ENCODE measurements at regions not wholly inside any gene's neighbourhood (a gene's known extent, or its start where the extent isn't known, plus 50 kb on each side); places are given as distances from the start of the nearest gene placed in this dataset.

DNA sequence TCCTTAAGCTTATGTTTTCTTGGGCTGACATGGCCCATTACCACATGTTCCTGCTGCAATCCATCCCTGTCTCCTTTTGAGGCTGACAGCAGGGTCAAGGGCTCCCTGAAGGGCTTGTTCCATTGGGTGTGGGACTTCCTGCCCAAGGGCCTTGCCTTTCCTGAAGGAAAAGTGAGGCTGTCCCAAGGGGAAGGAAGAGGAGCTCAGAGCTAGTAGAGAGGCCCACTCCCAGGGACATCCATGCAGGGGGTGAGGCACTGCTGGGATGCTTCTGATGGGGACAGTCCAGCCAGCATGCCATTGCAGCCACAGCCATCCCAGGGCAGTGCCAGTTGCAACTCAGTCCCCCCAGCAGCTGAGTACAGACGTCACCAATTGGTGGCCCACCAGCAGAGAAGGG, 138.4 kb upstream of the FOXA2 start:
- Histone ChIP-seq H3K27ac (ENCODE audit: extremely low read depth, low read depth, low read length) (no peak overlapping the region), H3K4me2 (ENCODE audit: insufficient read depth, low read length) (no peak overlapping the region), H3K36me3 (ENCODE audit: control insufficient read depth, insufficient read depth, low read length) (no peaks in the 10 kb centered on the region), H3K4me3 (no peak overlapping the region), H3K9ac (ENCODE audit: insufficient read depth in 1 of 2, low read depth in 2 of 2, low read length in 2 of 2) (no peak overlapping the region), H3K4me1 (replicated peaks in 1 of 2; ENCODE audit: control insufficient read depth in 2 of 2, insufficient read depth in 2 of 2, low read length in 2 of 2) (no peaks in the 10 kb centered on the region; a peak in 1 of 5 replicates), H3K9me3 (replicated peaks; ENCODE audit: control insufficient read depth, insufficient read depth, low read depth, low read length) (no peaks in the 10 kb centered on the region), H4K20me1 (replicated peaks; ENCODE audit: control insufficient read depth, insufficient read depth, low read length) (no peaks in the 10 kb centered on the region), H3K79me2 (ENCODE audit: control insufficient read depth, insufficient read depth, low read length) (no peaks in the 10 kb centered on the region), H3K27me3 (ENCODE audit: control insufficient read depth in 2 of 2, insufficient read depth in 2 of 2, low read length in 2 of 2) (peaks cover 0 to 7% of the 10 kb centered on the region in 2 experiments; a peak in 1 of 5 replicates), H3K9me1 (ENCODE audit: control insufficient read depth, insufficient read depth, low read length) (no peaks in the 10 kb centered on the region), H2AFZ (ENCODE audit: low read depth, low read length) (no peak overlapping the region)
- DNase-seq (ENCODE audit: extremely low read depth in 1 of 4, low spot score in 3 of 4) (no peak), FAIRE-seq (no peak), ATAC-seq (no peak)
- ChIA-PET POLR2A (no interaction called here), CTCF (ENCODE audit: low intra/inter-chr PET ratio) (no interaction called here)
- intact Hi-C loops (cut with micrococcal nuclease) = no loop called here
- TF ChIP-seq ZNF311 (CRISPR knock-in tag; IDR thresholded peaks at IDR 0.05) = no peak
- TF ChIP-seq ELF4 (CRISPR knock-in tag; IDR thresholded peaks at IDR 0.05) = no peak
- TF ChIP-seq NR2F6 (CRISPR knock-in tag; IDR thresholded peaks at IDR 0.05) = no peak
- no peak for TF ChIP-seq ZSCAN32 (CRISPR knock-in tag; IDR thresholded peaks at IDR 0.05)
- BruUV-seq (replicated peaks) = no TSS peak
- in situ Hi-C loops (cut with MboI) = no loop called here
- WGBS (ENCODE audit: insufficient coverage, low coverage, missing lambda C conversion rate) = 0% methylated on average over 1 of the region's 1 CpG

DNA sequence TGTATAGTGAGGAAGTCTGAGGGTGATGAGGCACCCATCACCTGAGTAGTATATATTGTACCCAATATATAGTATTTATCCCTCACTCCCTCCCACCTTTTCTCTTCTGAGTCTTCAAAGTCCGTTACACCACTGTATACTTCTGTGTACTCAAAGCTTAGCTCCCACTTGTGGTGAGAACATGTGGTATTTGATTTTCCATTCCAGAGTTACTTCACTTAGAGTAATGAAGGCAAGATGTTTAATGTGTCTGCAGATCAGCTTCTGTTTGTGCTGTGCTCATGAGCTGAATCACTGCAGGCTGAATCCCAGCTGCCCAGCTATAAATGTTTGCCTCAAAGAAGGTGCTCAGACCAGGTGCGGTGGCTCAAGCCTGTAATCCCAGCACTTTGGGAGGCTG, 139.3 kb upstream of the FOXA2 start:
- no TSS peak for BruUV-seq (replicated peaks)
- WGBS (ENCODE audit: insufficient coverage, low coverage, missing lambda C conversion rate) = 0% methylated on average over 1 of the region's 2 CpGs
- TF ChIP-seq ZNF507 (tag; conservative IDR thresholded peaks at IDR 0.05) (no peak), ZNF707 (CRISPR knock-in tag; conservative IDR thresholded peaks at IDR 0.05) (no peak), DIDO1 (tag; IDR thresholded peaks at IDR 0.05; ENCODE audit: low read depth) (no peak), ZNF717 (CRISPR knock-in tag; IDR thresholded peaks at IDR 0.05) (no peak), ESRRA (IDR thresholded peaks at IDR 0.05; ENCODE audit: borderline replicate concordance, low read depth) (no peak), RBM17 (IDR thresholded peaks at IDR 0.05; ENCODE audit: borderline replicate concordance, low read depth, low read length) (no peak)
- TF ChIP-seq, protein P1, sequence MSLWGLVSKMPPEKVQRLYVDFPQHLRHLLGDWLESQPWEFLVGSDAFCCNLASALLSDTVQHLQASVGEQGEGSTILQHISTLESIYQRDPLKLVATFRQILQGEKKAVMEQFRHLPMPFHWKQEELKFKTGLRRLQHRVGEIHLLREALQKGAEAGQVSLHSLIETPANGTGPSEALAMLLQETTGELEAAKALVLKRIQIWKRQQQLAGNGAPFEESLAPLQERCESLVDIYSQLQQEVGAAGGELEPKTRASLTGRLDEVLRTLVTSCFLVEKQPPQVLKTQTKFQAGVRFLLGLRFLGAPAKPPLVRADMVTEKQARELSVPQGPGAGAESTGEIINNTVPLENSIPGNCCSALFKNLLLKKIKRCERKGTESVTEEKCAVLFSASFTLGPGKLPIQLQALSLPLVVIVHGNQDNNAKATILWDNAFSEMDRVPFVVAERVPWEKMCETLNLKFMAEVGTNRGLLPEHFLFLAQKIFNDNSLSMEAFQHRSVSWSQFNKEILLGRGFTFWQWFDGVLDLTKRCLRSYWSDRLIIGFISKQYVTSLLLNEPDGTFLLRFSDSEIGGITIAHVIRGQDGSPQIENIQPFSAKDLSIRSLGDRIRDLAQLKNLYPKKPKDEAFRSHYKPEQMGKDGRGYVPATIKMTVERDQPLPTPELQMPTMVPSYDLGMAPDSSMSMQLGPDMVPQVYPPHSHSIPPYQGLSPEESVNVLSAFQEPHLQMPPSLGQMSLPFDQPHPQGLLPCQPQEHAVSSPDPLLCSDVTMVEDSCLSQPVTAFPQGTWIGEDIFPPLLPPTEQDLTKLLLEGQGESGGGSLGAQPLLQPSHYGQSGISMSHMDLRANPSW (CRISPR knock-in tag; IDR thresholded peaks at IDR 0.05) = no peak
- TF ChIP-seq, protein P2, sequence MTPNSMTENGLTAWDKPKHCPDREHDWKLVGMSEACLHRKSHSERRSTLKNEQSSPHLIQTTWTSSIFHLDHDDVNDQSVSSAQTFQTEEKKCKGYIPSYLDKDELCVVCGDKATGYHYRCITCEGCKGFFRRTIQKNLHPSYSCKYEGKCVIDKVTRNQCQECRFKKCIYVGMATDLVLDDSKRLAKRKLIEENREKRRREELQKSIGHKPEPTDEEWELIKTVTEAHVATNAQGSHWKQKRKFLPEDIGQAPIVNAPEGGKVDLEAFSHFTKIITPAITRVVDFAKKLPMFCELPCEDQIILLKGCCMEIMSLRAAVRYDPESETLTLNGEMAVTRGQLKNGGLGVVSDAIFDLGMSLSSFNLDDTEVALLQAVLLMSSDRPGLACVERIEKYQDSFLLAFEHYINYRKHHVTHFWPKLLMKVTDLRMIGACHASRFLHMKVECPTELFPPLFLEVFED (CRISPR knock-in tag; conservative IDR thresholded peaks at IDR 0.05) = no peak
- TF ChIP-seq, protein P3, sequence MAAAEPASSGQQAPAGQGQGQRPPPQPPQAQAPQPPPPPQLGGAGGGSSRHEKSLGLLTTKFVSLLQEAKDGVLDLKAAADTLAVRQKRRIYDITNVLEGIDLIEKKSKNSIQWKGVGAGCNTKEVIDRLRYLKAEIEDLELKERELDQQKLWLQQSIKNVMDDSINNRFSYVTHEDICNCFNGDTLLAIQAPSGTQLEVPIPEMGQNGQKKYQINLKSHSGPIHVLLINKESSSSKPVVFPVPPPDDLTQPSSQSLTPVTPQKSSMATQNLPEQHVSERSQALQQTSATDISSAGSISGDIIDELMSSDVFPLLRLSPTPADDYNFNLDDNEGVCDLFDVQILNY (CRISPR knock-in tag; IDR thresholded peaks at IDR 0.05) = no peak

More for the DNA sequence above, 139.3 kb upstream of the FOXA2 start:
- Histone ChIP-seq H3K36me3 (ENCODE audit: control insufficient read depth, insufficient read depth, low read length) (no peaks in the 10 kb centered on the region), H3K79me2 (ENCODE audit: control insufficient read depth, insufficient read depth, low read length) (no peaks in the 10 kb centered on the region), H3K4me1 (replicated peaks in 1 of 2; ENCODE audit: control insufficient read depth in 2 of 2, insufficient read depth in 2 of 2, low read length in 2 of 2) (no peaks in the 10 kb centered on the region), H3K9me1 (ENCODE audit: control insufficient read depth, insufficient read depth, low read length) (no peaks in the 10 kb centered on the region), H3K4me2 (ENCODE audit: insufficient read depth, low read length) (no peak overlapping the region), H3K4me3 (no peak overlapping the region), H3K27ac (ENCODE audit: extremely low read depth, low read depth, low read length) (no peak overlapping the region), H3K9me3 (replicated peaks; ENCODE audit: control insufficient read depth, insufficient read depth, low read depth, low read length) (no peaks in the 10 kb centered on the region), H4K20me1 (replicated peaks; ENCODE audit: control insufficient read depth, insufficient read depth, low read length) (no peaks in the 10 kb centered on the region), H3K9ac (ENCODE audit: insufficient read depth in 1 of 2, low read depth in 2 of 2, low read length in 2 of 2) (no peak overlapping the region), H3K27me3 (ENCODE audit: control insufficient read depth in 2 of 2, insufficient read depth in 2 of 2, low read length in 2 of 2) (peaks cover 0 to 7% of the 10 kb centered on the region in 2 experiments; a peak in 1 of 5 replicates), H2AFZ (ENCODE audit: low read depth, low read length) (no peak overlapping the region)
- DNase-seq (ENCODE audit: extremely low read depth in 1 of 4, low spot score in 3 of 4) (no peak), ATAC-seq (no peak), FAIRE-seq (no peak)
- POLR2A ChIA-PET = no interaction called here
- intact Hi-C loops (cut with micrococcal nuclease) = no loop called here
- CTCF ChIA-PET (ENCODE audit: low intra/inter-chr PET ratio) = no interaction called here
- in situ Hi-C loops (cut with MboI) = no loop called here

All from K562 (cell line).